GM21390 (cell line): ENCODE measurements at regions not wholly inside any gene's neighbourhood (a gene's known extent, or its start where the extent isn't known, plus 50 kb on each side); places are given as distances from the start of the nearest gene placed in this dataset.
"Not testable (repeated sequence)": the region's sequence is repeated elsewhere in the genome, so short reads cannot be mapped to it uniquely, and the experiment has no call there.

ENCODE experiments used
- ATAC-seq: cut with Tn5 transposase; IDR thresholded peaks from one replicate; pipeline ENCODE4 v1.9.1; 2021; ENCODE audit not compliant: unreplicated experiment

GRCh38 chr18:39620551-39621168, 2055.1 kb upstream of the CELF4 start:
- ATAC-seq: no peak

GRCh38 chr18:39618265-39619003, 2052.8 kb upstream of the CELF4 start:
- no peak for ATAC-seq

- ATAC-seq: no peak
Observed at GRCh38 chr18:39611381-39612100, 2045.9 kb upstream of the CELF4 start.

GRCh38 chr18:39607034-39607433, 2041.4 kb upstream of the CELF4 start:
- no peak for ATAC-seq

GRCh38 chr18:39604836-39605235, 2039.2 kb upstream of the CELF4 start:
- ATAC-seq: no peak

GRCh38 chr18:39602131-39602530, 2036.5 kb upstream of the CELF4 start:
- ATAC-seq: no peak

- no peak for ATAC-seq
Observed at GRCh38 chr18:39600894-39601293, 2035.3 kb upstream of the CELF4 start.

- ATAC-seq: no peak
Observed at GRCh38 chr18:39599251-39599650, 2033.7 kb upstream of the CELF4 start.

GRCh38 chr18:39596891-39597290, 2031.3 kb upstream of the CELF4 start:
- no peak for ATAC-seq

- no peak for ATAC-seq
Observed at GRCh38 chr18:39596221-39596620, 2030.6 kb upstream of the CELF4 start.

- no peak for ATAC-seq
Observed at GRCh38 chr18:39594206-39594605, 2028.6 kb upstream of the CELF4 start.

GRCh38 chr18:39591649-39592048, 2026.1 kb upstream of the CELF4 start:
- no peak for ATAC-seq

- ATAC-seq: no peak
Observed at GRCh38 chr18:39589496-39589895, 2023.9 kb upstream of the CELF4 start.

GRCh38 chr18:39587586-39587985, 2022.0 kb upstream of the CELF4 start:
- ATAC-seq: no peak

GRCh38 chr18:39586741-39587140, 2021.1 kb upstream of the CELF4 start:
- no peak for ATAC-seq

GRCh38 chr18:39574897-39575296, 2009.3 kb upstream of the CELF4 start:
- ATAC-seq: no peak

GRCh38 chr18:39571511-39571910, 2005.9 kb upstream of the CELF4 start:
- ATAC-seq: no peak

GRCh38 chr18:39565551-39566230, 2000.1 kb upstream of the CELF4 start:
- not testable (repeated sequence) for ATAC-seq

- ATAC-seq: no peak
Observed at GRCh38 chr18:39564716-39565115, 1999.1 kb upstream of the CELF4 start.

- no peak for ATAC-seq
Observed at GRCh38 chr18:39561126-39561525, 1995.5 kb upstream of the CELF4 start.

- ATAC-seq: no peak
Observed at GRCh38 chr18:39558658-39559057, 1993.1 kb upstream of the CELF4 start.

GRCh38 chr18:39555496-39555895, 1989.9 kb upstream of the CELF4 start:
- no peak for ATAC-seq
